Brain microvascular endothelial cell (primary cell): ENCODE measurements at regions not wholly inside any gene's neighbourhood (a gene's known extent, or its start where the extent isn't known, plus 50 kb on each side); places are given as distances from the start of the nearest gene placed in this dataset.

Experiments used
- DNase-seq: peaks from one replicate; pipeline ENCODE4 v3.0.0-alpha.2; 2020
- H3K27ac ChIP-seq: fragments of 250-450 bp; sonication (Bioruptor Pico); 2 replicates; pipeline ENCODE4 v1.5.1; 2020; ENCODE audit warnings: mild to moderate bottlenecking, moderate library complexity
- H3K27me3 ChIP-seq: fragments of 250-450 bp; sonication (Bioruptor Pico); replicated peaks from 2 replicates; pipeline ENCODE4 v1.5.1; 2020; ENCODE audit warnings: mild to moderate bottlenecking
- H3K36me3 ChIP-seq: fragments of 250-450 bp; sonication (Bioruptor Pico); replicated peaks from 2 replicates; pipeline ENCODE4 v1.5.1; 2020; ENCODE audit warnings: mild to moderate bottlenecking
- H3K4me3 ChIP-seq: 2 replicates; pipeline ENCODE4 v1.5.1; 2011; ENCODE audit warnings: low read depth, mild to moderate bottlenecking, control low read depth, low read length, moderate library complexity
- CTCF ChIP-seq: IDR thresholded peaks from 2 replicates; pipeline ENCODE4 v1.5.1; 2011; ENCODE audit warnings: low read depth, mild to moderate bottlenecking, moderate library complexity, low read length, control low read depth, inconsistent platforms; ENCODE audit errors: missing control alignments
- in situ Hi-C: cut with HindIII; loops from 2 replicates; pipeline ENCODE4 v1.10.0; 2017; ENCODE audit warnings: low sequenced_read_pairs, low pct_ligation_motif_present

- Histone ChIP-seq H3K27me3 (no peaks in the 10 kb centered on the region), H3K27ac (no peak overlapping the region), H3K4me3 (no peak overlapping the region), H3K36me3 (no peaks in the 10 kb centered on the region)
- no peak for DNase-seq
- TF ChIP-seq CTCF, result no peak
- in situ Hi-C loops, result no loop called here
These were observed 357.1 kb upstream of the POU3F1 start for GRCh38 chr1:38403667-38404066.

GRCh38 chr1:38402230-38402815 is 355.7 kb upstream of the POU3F1 start:
- Histone ChIP-seq H3K27ac (no peak overlapping the region), H3K27me3 (no peaks in the 10 kb centered on the region), H3K36me3 (no peaks in the 10 kb centered on the region), H3K4me3 (no peak overlapping the region)
- DNase-seq, result no peak
- in situ Hi-C loops, result no loop called here
- TF ChIP-seq CTCF, result no peak

- no peak for DNase-seq
- no peak for TF ChIP-seq CTCF
- H3K27me3 ChIP-seq, result no peaks in the 10 kb centered on the region
- no peak overlapping the region for H3K4me3 ChIP-seq
- H3K27ac ChIP-seq, result no peak overlapping the region
- no peaks in the 10 kb centered on the region for H3K36me3 ChIP-seq
- in situ Hi-C loops, result no loop called here
These were observed 350.0 kb upstream of the POU3F1 start for GRCh38 chr1:38396606-38397005.

- Histone ChIP-seq H3K4me3 (no peak overlapping the region), H3K36me3 (no peaks in the 10 kb centered on the region), H3K27me3 (no peaks in the 10 kb centered on the region), H3K27ac (no peak overlapping the region)
- TF ChIP-seq CTCF, result no peak
- DNase-seq, result no peak
- in situ Hi-C loops, result no loop called here
These were observed 347.7 kb upstream of the POU3F1 start for GRCh38 chr1:38394303-38394702.

GRCh38 chr1:38392861-38393260 is 346.3 kb upstream of the POU3F1 start:
- Histone ChIP-seq H3K4me3 (no peak overlapping the region), H3K27me3 (no peaks in the 10 kb centered on the region), H3K27ac (no peak overlapping the region), H3K36me3 (no peaks in the 10 kb centered on the region)
- in situ Hi-C loops, result no loop called here
- no peak for DNase-seq
- TF ChIP-seq CTCF, result no peak

- Histone ChIP-seq H3K27me3 (no peaks in the 10 kb centered on the region), H3K4me3 (no peak overlapping the region), H3K36me3 (no peaks in the 10 kb centered on the region), H3K27ac (no peak overlapping the region)
- no peak for DNase-seq
- TF ChIP-seq CTCF, result no peak
- in situ Hi-C loops, result no loop called here
These were observed 334.7 kb upstream of the POU3F1 start for GRCh38 chr1:38381256-38381655.
